ENCODE measurements at regions not wholly inside any gene's neighbourhood (a gene's known extent, or its start where the extent isn't known, plus 50 kb on each side); places are given as distances from the start of the nearest gene placed in this dataset.

DNA sequence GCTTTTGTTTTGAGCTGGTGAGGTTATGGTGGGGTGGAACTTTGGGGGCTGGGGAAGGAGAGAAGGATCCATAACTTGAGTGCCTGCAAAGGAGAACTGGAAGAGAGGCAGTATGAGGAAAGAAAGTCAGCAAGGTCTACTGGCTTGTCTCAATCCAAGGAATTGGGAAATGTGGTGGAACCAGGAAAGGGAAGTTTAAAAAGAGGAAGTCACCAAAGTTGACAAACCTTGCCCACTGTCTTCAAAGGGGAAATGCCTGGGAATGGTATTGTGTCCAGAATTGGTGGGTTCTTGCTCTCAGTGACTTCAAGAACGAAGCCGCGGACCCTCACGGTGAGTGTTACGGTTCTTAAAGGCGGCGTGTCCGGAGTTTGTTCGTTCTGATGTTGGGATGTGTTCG lies 304.1 kb upstream of the FAM98A start:
- no peak for TF ChIP-seq EZH2phosphoT487 (IDR thresholded peaks at IDR 0.05; ENCODE audit: borderline replicate concordance)
- TF ChIP-seq, protein P1, sequence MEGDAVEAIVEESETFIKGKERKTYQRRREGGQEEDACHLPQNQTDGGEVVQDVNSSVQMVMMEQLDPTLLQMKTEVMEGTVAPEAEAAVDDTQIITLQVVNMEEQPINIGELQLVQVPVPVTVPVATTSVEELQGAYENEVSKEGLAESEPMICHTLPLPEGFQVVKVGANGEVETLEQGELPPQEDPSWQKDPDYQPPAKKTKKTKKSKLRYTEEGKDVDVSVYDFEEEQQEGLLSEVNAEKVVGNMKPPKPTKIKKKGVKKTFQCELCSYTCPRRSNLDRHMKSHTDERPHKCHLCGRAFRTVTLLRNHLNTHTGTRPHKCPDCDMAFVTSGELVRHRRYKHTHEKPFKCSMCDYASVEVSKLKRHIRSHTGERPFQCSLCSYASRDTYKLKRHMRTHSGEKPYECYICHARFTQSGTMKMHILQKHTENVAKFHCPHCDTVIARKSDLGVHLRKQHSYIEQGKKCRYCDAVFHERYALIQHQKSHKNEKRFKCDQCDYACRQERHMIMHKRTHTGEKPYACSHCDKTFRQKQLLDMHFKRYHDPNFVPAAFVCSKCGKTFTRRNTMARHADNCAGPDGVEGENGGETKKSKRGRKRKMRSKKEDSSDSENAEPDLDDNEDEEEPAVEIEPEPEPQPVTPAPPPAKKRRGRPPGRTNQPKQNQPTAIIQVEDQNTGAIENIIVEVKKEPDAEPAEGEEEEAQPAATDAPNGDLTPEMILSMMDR (conservative IDR thresholded peaks at IDR 0.05; ENCODE audit: low read length), result no peak
- Histone ChIP-seq H3K9ac (ENCODE audit: low read depth, low read length, poor library complexity, severe bottlenecking) (no peak overlapping the region), H3K4me3 (ENCODE audit: low read length, poor library complexity, severe bottlenecking) (no peak overlapping the region), H4K20me1 (ENCODE audit: insufficient read depth, low read length, poor library complexity, severe bottlenecking) (no peaks in the 10 kb centered on the region), H3K27me3 (ENCODE audit: insufficient read depth, low read length, poor library complexity, severe bottlenecking) (no peaks in the 10 kb centered on the region), H3F3A (ENCODE audit: low read depth) (no peaks in the 10 kb centered on the region), H3K36me3 (ENCODE audit: insufficient read depth, low read length) (no peaks in the 10 kb centered on the region), H3K9me3 (ENCODE audit: insufficient read depth, low read depth, low read length) (no peaks in the 10 kb centered on the region), H2AFZ (ENCODE audit: low read length) (no peak overlapping the region), H3K9me2 (replicated peaks; ENCODE audit: low read depth, low read length) (no peaks in the 10 kb centered on the region), H3K4me2 (ENCODE audit: low read depth, low read length, poor library complexity, severe bottlenecking) (no peak overlapping the region), H3K4me1 (ENCODE audit: insufficient read depth, low read length, poor library complexity, severe bottlenecking) (no peaks in the 10 kb centered on the region), H3K79me2 (ENCODE audit: insufficient read depth, low read length) (no peaks in the 10 kb centered on the region)

DNA sequence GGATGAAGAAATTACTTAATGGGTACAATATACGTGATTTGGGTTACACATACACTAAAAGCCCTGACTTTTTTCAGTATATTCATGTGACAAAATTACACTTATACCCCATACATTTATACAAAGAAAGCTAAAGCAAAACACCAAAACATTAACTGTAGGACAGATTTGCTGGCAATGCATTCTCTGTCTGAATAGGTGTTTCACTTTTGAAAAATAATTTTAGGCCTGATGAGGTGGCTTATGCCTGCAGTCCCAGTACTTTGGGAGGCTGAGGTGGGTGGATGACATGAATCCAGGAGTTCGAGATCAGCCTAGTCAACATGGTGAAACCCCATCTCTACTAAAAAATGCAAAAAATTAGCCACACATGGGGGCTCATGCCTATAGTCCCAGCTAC lies 301.5 kb upstream of the FAM98A start:
- no peaks in the 10 kb centered on the region for H3K36me3 ChIP-seq (ENCODE audit: insufficient read depth, low read length)
- H3F3A ChIP-seq (ENCODE audit: low read depth), result no peaks in the 10 kb centered on the region
- TF ChIP-seq, protein P1 (conservative IDR thresholded peaks at IDR 0.05; ENCODE audit: low read length), result no peak
- TF ChIP-seq EZH2phosphoT487 (IDR thresholded peaks at IDR 0.05; ENCODE audit: borderline replicate concordance), result no peak

DNA sequence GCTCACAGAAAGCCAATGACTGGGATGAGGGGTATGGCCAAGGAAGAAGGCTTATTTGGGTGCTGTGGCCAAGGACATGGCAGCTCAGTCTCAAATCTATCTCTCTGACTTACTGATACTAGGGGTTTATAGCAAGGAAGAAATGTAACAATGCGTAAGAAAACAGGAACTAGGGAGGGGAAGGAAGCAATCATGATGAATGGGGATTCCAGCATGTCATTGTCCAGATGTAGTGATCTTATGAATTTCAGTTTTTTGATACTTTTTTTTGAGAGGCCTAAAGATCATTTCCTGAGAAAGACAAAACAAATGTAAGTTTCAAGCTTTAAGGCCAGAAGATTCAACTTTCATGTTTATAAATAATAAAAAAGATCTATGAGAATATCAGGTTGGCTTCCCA lies 298.6 kb upstream of the FAM98A start:
- no peaks in the 10 kb centered on the region for H4K20me1 ChIP-seq (ENCODE audit: insufficient read depth, low read length, poor library complexity, severe bottlenecking)
- no peaks in the 10 kb centered on the region for H3K36me3 ChIP-seq (ENCODE audit: insufficient read depth, low read length)

More for the DNA sequence above, 301.5 kb upstream of the FAM98A start:
- Histone ChIP-seq H3K9me2 (replicated peaks; ENCODE audit: low read depth, low read length) (no peaks in the 10 kb centered on the region), H3K9ac (ENCODE audit: low read depth, low read length, poor library complexity, severe bottlenecking) (no peak overlapping the region), H4K20me1 (ENCODE audit: insufficient read depth, low read length, poor library complexity, severe bottlenecking) (no peaks in the 10 kb centered on the region), H3K4me3 (ENCODE audit: low read length, poor library complexity, severe bottlenecking) (no peak overlapping the region), H3K4me1 (ENCODE audit: insufficient read depth, low read length, poor library complexity, severe bottlenecking) (no peaks in the 10 kb centered on the region), H3K79me2 (ENCODE audit: insufficient read depth, low read length) (no peaks in the 10 kb centered on the region), H3K9me3 (ENCODE audit: insufficient read depth, low read depth, low read length) (no peaks in the 10 kb centered on the region), H2AFZ (ENCODE audit: low read length) (no peak overlapping the region), H3K27me3 (ENCODE audit: insufficient read depth, low read length, poor library complexity, severe bottlenecking) (no peaks in the 10 kb centered on the region), H3K4me2 (ENCODE audit: low read depth, low read length, poor library complexity, severe bottlenecking) (no peak overlapping the region)

More for the DNA sequence above, 298.6 kb upstream of the FAM98A start:
- Histone ChIP-seq H2AFZ (ENCODE audit: low read length) (no peak overlapping the region), H3K9ac (ENCODE audit: low read depth, low read length, poor library complexity, severe bottlenecking) (no peak overlapping the region), H3K4me2 (ENCODE audit: low read depth, low read length, poor library complexity, severe bottlenecking) (no peak overlapping the region), H3K4me3 (ENCODE audit: low read length, poor library complexity, severe bottlenecking) (no peak overlapping the region), H3K9me3 (ENCODE audit: insufficient read depth, low read depth, low read length) (no peaks in the 10 kb centered on the region), H3K4me1 (ENCODE audit: insufficient read depth, low read length, poor library complexity, severe bottlenecking) (no peaks in the 10 kb centered on the region), H3K9me2 (replicated peaks; ENCODE audit: low read depth, low read length) (no peaks in the 10 kb centered on the region), H3F3A (ENCODE audit: low read depth) (no peaks in the 10 kb centered on the region), H3K27me3 (ENCODE audit: insufficient read depth, low read length, poor library complexity, severe bottlenecking) (no peaks in the 10 kb centered on the region), H3K79me2 (ENCODE audit: insufficient read depth, low read length) (no peaks in the 10 kb centered on the region)
- TF ChIP-seq EZH2phosphoT487 (IDR thresholded peaks at IDR 0.05; ENCODE audit: borderline replicate concordance), result no peak
- TF ChIP-seq, protein P1 (conservative IDR thresholded peaks at IDR 0.05; ENCODE audit: low read length), result no peak
